PC-9 (cell line): ENCODE measurements at regions not wholly inside any gene's neighbourhood (a gene's known extent, or its start where the extent isn't known, plus 50 kb on each side); places are given as distances from the start of the nearest gene placed in this dataset.

ENCODE experiments used
- EZH2 ChIP-seq: fragments of 200-600 bp; sonication (generic); IDR thresholded peaks from 2 replicates; pipeline ENCODE4 v1.8.0; 2017; ENCODE audit warnings: antibody characterized with exemption, low read depth
- TF ChIP-seq, protein P1 (sequence below): fragments of 200-600 bp; sonication (generic); conservative IDR thresholded peaks from 2 replicates; pipeline ENCODE4 v1.6.1; 2017; ENCODE audit warnings: mixed run types, antibody characterized with exemption, mild to moderate bottlenecking, moderate library complexity

DNA sequence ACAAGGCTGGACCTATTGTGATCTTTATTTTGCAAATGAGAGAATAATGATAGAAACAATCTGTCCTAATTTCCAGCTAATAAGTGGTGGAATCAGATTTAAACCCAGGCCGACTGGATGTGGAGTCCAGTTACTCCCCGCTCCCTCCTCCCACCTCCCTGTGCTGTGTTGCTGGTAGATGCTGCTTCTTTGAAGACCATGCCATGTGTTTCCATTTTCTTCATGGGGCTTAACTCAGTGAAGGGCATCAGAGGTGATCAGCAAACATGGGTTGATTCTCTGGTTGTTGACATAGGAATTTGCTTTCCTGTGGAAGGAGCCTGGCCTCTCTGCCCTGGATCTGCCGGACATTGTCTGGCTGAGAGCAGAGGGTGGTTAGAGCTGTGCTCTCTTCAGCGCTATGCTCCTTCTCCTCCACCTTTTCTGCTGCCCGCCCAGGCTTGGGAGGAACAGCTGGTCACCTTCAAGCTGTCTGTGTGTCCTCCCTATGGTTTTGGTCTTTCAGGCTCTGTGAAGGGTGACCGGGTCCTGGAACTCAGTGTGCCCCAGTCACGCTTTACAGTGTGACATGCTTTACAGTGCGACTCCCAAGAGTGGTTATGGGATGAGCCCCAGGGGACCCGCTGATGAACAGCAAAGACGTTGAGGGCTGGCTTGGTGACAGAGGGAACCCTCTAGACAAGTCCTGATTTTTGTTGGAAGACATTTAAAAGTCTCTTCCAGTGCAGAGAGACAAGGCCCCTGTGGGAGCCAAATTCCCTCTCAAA, 68.4 kb upstream of the RPS23 start:
- TF ChIP-seq, protein P1, sequence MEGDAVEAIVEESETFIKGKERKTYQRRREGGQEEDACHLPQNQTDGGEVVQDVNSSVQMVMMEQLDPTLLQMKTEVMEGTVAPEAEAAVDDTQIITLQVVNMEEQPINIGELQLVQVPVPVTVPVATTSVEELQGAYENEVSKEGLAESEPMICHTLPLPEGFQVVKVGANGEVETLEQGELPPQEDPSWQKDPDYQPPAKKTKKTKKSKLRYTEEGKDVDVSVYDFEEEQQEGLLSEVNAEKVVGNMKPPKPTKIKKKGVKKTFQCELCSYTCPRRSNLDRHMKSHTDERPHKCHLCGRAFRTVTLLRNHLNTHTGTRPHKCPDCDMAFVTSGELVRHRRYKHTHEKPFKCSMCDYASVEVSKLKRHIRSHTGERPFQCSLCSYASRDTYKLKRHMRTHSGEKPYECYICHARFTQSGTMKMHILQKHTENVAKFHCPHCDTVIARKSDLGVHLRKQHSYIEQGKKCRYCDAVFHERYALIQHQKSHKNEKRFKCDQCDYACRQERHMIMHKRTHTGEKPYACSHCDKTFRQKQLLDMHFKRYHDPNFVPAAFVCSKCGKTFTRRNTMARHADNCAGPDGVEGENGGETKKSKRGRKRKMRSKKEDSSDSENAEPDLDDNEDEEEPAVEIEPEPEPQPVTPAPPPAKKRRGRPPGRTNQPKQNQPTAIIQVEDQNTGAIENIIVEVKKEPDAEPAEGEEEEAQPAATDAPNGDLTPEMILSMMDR = no peak
- no peak for TF ChIP-seq EZH2
